Activated CD4-positive, alpha-beta memory T cell treated with anti-CD3 and anti-CD28 coated beads for 36 hours (primary cell): ENCODE measurements at regions not wholly inside any gene's neighbourhood (a gene's known extent, or its start where the extent isn't known, plus 50 kb on each side); places are given as distances from the start of the nearest gene placed in this dataset.

ENCODE experiments used
- CTCF ChIA-PET: fragments of 350-600 bp; sonication (Branson Sonifier 250); formaldehyde crosslinking; loops from one replicate; lab custom pipeline; 2021; ENCODE audit warnings: antibody characterized with exemption, inconsistent platforms; lab: Charles Lee
- POLR2A ChIA-PET: fragments of 350-600 bp; sonication (Branson Sonifier 250); formaldehyde crosslinking; loops from one replicate; lab custom pipeline; 2021; ENCODE audit warnings: antibody characterized with exemption; lab: Charles Lee
- DNase-seq: peaks from one replicate; pipeline ENCODE4 v3.0.0-alpha.2; 2020
- H3K27ac Mint-ChIP-seq: one replicate; pipeline ENCODE4 v1.8.0; 2021; ENCODE audit warnings: mixed read lengths
- H3K27me3 Mint-ChIP-seq: one replicate; pipeline ENCODE4 v1.8.0; 2021; ENCODE audit warnings: mixed read lengths
- H3K36me3 Mint-ChIP-seq: one replicate; pipeline ENCODE4 v1.8.0; 2021; ENCODE audit warnings: mixed read lengths
- H3K4me1 Mint-ChIP-seq: one replicate; pipeline ENCODE4 v1.8.0; 2021; ENCODE audit warnings: low read depth, mixed read lengths
- H3K4me3 Mint-ChIP-seq: one replicate; pipeline ENCODE4 v1.8.0; 2021; ENCODE audit warnings: mild to moderate bottlenecking, mixed read lengths
- H3K9me3 Mint-ChIP-seq: one replicate; pipeline ENCODE4 v1.8.0; 2021; ENCODE audit warnings: mixed read lengths
- intact Hi-C: fragments of 100-400 bp; cut with micrococcal nuclease; formaldehyde crosslinking; loops from one replicate; pipeline ENCODE4 v1.15.1; 2023

- Mint-ChIP-seq H3K4me3 (no peak overlapping the region), H3K27me3 (no peaks in the 10 kb centered on the region), H3K27ac (no peak overlapping the region), H3K9me3 (peaks cover 7% of the 10 kb centered on the region), H3K4me1 (no peaks in the 10 kb centered on the region), H3K36me3 (no peaks in the 10 kb centered on the region)
- ChIA-PET CTCF (no interaction called here), POLR2A (no interaction called here)
- intact Hi-C loops = no loop called here
- DNase-seq = no peak
These were observed 198.9 kb downstream of the LURAP1L start for GRCh38 chr9:12973710-12974109.

DNA sequence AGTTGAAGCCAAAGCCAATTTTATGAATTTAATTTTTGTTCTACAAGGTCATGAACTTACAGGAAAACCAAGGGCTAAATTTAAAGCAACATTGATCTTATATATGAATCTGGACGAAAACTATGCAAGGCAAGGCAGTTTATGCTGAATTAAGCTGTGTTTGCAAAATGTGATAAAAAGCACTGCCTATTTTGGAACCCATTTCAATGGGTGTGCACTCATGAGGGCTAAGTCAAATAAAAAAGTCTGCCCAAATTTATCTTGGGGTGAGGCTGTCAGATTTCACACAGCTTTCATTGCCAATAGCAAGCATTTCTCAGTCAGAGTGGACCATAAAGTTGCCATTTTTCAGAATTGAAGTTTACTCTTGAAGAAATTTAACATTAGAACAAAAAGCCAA, 199.9 kb downstream of the LURAP1L start:
- Mint-ChIP-seq H3K4me3 (no peak overlapping the region), H3K27me3 (no peaks in the 10 kb centered on the region), H3K9me3 (peaks cover 7% of the 10 kb centered on the region), H3K36me3 (no peaks in the 10 kb centered on the region), H3K27ac (no peak overlapping the region), H3K4me1 (no peaks in the 10 kb centered on the region)
- ChIA-PET CTCF (no interaction called here), POLR2A (no interaction called here)
- no peak for DNase-seq
- intact Hi-C loops = no loop called here

- CTCF ChIA-PET = no interaction called here
- no peak overlapping the region for H3K27ac Mint-ChIP-seq
- intact Hi-C loops = no loop called here
These were observed 200.7 kb downstream of the LURAP1L start for GRCh38 chr9:12975496-12975895.

DNA sequence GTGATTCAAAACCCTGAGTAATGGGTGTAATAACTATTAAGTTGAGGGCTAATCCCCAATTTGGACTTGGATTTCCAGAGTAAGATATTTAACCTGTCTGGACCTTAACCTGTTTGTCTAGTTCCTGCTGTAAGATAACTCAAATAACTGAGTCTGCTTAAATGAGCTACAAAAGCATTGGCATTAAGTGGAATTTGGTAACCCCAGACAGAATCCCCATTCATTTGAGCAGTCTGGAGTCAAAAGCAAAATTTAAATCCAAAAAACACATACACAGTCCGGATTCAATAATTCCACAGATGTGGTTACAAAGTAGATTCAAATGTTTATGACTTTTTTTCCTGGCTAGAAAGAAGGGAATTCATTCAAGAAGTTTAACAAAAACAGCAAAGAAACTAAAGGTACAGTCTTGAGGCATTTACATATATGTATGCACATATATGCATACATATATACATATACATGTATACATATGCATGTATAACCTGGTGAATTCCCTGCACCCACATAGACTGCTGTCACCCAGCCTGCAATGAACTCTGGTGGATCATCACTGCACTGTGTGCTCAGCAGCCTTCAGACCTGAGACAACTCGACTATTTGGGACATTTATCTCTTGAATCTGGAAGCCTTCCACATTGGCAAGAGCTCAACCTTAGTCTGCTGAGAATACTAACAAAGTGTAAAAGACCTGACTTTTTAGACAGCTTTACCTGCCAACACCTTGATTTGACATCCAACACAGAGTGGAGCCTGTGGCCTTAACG, 205.4 kb downstream of the LURAP1L start:
- Mint-ChIP-seq H3K4me3 (no peak overlapping the region), H3K27ac (no peak overlapping the region), H3K36me3 (no peaks in the 10 kb centered on the region), H3K27me3 (no peaks in the 10 kb centered on the region), H3K4me1 (no peaks in the 10 kb centered on the region), H3K9me3 (peaks cover 14% of the 10 kb centered on the region)
- POLR2A ChIA-PET = no interaction called here
- intact Hi-C loops = no loop called here
- CTCF ChIA-PET = no interaction called here
- no peak for DNase-seq

More at GRCh38 chr9:12975496-12975895, 200.7 kb downstream of the LURAP1L start:
- DNase-seq = no peak
- POLR2A ChIA-PET = no interaction called here
- Mint-ChIP-seq H3K4me3 (no peak overlapping the region), H3K36me3 (no peaks in the 10 kb centered on the region), H3K27me3 (no peaks in the 10 kb centered on the region), H3K4me1 (no peaks in the 10 kb centered on the region), H3K9me3 (peaks cover 7% of the 10 kb centered on the region)

DNA sequence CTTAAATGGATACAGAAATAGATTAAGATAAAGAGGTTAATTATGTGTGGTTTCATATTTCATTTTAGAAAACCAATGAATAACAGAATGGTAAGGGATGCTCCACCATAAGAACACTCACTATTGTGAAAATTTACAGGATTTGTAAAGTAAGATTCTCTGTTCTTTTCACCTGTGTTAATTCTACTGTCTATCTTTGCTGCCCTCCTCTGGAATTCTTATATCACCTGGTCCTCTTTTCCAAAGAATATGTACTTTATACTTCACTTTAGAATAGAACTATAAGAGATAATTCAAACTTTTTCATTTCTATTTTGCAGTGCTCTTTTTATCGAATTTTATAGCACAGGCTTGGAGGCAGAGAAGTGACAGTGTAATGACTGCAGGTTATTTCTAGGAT, 213.4 kb downstream of the LURAP1L start:
- H3K36me3 Mint-ChIP-seq = no peaks in the 10 kb centered on the region
- DNase-seq = no peak
- intact Hi-C loops = no loop called here
- H3K4me3 Mint-ChIP-seq = no peak overlapping the region
- H3K4me1 Mint-ChIP-seq = no peaks in the 10 kb centered on the region
- peaks cover 21% of the 10 kb centered on the region for H3K9me3 Mint-ChIP-seq
- ChIA-PET CTCF (no interaction called here), POLR2A (no interaction called here)
- H3K27me3 Mint-ChIP-seq = no peaks in the 10 kb centered on the region
- H3K27ac Mint-ChIP-seq = no peak overlapping the region

DNA sequence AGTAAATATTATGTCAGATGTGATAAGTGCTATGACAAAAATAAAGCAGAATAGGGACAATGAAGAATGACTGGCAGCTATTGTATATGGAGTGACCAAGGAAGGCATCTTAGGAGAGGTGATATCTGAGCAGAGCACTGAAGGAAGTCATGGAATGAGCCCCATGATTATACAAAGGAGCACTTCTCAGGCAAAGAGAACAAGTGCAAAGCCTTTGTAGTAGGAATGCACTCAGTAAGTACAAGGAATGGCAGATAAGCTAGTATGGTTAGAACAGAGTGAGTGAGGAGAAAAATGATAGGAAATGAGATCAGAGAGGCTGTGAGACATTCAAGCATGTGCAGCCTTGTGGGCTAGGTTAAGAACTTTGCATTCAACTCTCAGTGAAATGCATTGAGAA, 214.8 kb downstream of the LURAP1L start:
- Mint-ChIP-seq H3K4me1 (no peaks in the 10 kb centered on the region), H3K9me3 (peaks cover 17% of the 10 kb centered on the region), H3K36me3 (no peaks in the 10 kb centered on the region), H3K27me3 (no peaks in the 10 kb centered on the region), H3K27ac (no peak overlapping the region), H3K4me3 (no peak overlapping the region)
- no peak for DNase-seq
- intact Hi-C loops = no loop called here
- POLR2A ChIA-PET = no interaction called here
- CTCF ChIA-PET = no interaction called here

GRCh38 chr9:12993466-12993865, 218.6 kb downstream of the LURAP1L start:
- H3K27ac Mint-ChIP-seq = no peak overlapping the region
- peaks cover 13% of the 10 kb centered on the region for H3K9me3 Mint-ChIP-seq
- H3K36me3 Mint-ChIP-seq = no peaks in the 10 kb centered on the region
- H3K4me1 Mint-ChIP-seq = no peaks in the 10 kb centered on the region
- intact Hi-C loops = no loop called here
- POLR2A ChIA-PET = no interaction called here
- no peaks in the 10 kb centered on the region for H3K27me3 Mint-ChIP-seq
- H3K4me3 Mint-ChIP-seq = no peak overlapping the region
- CTCF ChIA-PET = no interaction called here
- DNase-seq = no peak

DNA sequence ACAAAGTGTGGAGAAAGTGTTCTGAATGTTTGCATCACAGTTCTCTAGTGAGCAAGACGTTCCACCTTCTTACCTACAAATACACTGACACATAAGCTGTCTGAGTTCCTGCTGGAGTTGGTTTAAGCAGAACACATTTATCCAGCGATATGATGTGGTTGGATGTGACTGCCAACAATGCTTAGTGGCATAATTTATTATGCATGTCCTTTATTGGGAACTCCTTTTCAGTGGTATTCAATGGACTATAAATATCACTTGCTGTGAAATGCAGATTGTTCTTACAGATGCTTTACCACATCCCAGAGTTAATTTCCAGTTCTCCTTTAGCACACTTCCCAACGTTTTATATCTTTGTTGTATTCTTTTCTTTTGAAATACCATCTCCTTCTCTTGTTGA, 222.2 kb downstream of the LURAP1L start:
- no peaks in the 10 kb centered on the region for H3K36me3 Mint-ChIP-seq
- H3K27me3 Mint-ChIP-seq = no peaks in the 10 kb centered on the region
- H3K27ac Mint-ChIP-seq = no peak overlapping the region
- CTCF ChIA-PET = no interaction called here
- POLR2A ChIA-PET = no interaction called here
- no peak for DNase-seq
- intact Hi-C loops = no loop called here
- no peak overlapping the region for H3K4me3 Mint-ChIP-seq
- H3K9me3 Mint-ChIP-seq = peaks cover 4% of the 10 kb centered on the region
- H3K4me1 Mint-ChIP-seq = no peaks in the 10 kb centered on the region

DNA sequence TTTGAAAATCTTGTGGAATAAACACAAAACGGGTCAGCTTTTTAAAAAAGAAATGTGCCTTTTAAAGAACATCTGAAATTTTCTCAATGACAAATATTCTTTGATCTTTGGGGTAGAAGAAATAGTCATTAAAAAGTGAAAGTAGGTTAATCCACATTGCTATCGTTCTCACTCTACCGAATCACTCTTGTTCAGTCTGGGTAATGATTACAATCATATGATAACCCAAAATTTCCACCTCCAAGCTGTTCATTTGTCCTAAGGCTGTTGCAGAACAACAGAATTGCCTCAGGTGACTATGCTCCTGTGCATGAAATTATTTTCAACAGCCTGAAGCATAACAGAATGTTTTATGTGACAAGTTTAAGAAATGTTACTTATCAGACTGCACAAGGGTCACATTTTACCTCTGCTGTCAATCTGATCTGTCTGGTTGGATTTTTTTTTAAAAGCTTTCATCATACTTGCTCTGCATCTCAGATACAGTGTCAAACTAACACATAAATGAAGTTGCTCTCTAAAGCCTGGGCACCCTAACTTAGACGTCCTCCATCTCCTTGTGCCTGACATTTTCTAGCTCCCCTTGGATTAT, 227.3 kb downstream of the LURAP1L start:
- H3K36me3 Mint-ChIP-seq = no peaks in the 10 kb centered on the region
- no peak for DNase-seq
- CTCF ChIA-PET = no interaction called here
- H3K27me3 Mint-ChIP-seq = no peaks in the 10 kb centered on the region
- H3K27ac Mint-ChIP-seq = no peak overlapping the region
- intact Hi-C loops = no loop called here
- POLR2A ChIA-PET = no interaction called here
- H3K4me3 Mint-ChIP-seq = no peak overlapping the region
- peaks cover 9% of the 10 kb centered on the region for H3K9me3 Mint-ChIP-seq
- H3K4me1 Mint-ChIP-seq = no peaks in the 10 kb centered on the region

DNA sequence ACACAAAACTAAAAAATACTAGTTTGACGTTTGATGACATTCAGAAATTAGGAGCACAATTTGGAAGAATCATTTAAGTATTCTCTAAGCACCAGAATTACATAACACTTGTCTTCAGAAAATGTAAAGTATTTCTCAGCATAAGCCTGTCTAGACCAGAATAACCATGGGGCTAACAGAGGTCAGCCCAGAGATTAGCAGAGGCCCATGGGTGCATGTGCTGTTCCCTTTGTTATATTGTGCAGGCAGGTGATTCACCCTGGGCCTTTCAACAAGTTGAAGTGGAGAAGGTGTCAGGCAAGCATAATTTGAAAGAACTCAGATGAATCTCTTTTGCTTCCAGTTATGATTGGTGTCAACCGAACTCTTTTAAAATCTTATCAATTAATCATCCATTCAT, 227.9 kb downstream of the LURAP1L start:
- CTCF ChIA-PET = no interaction called here

DNA sequence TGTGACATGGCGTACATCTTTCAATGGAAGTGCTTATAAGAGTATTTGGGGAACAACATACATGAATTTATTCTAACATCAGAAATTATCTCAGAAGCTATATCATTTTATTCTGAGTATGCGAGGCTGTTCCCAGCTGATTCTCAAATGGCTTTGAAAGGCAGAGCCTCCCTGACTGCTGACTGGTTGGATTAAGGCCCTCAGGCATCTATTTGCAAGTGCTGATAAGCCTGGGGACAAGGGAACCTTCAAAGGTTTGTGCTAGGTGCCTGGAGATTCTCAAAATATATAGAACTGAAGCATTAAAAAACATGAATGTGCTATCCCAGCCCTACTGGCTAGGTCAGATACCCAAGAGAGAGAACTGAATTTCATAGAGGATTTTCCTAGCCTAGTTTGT, 235.1 kb downstream of the LURAP1L start:
- Mint-ChIP-seq H3K4me1 (no peaks in the 10 kb centered on the region), H3K9me3 (peaks cover 23% of the 10 kb centered on the region), H3K27ac (no peak overlapping the region), H3K4me3 (no peak overlapping the region), H3K27me3 (no peaks in the 10 kb centered on the region), H3K36me3 (no peaks in the 10 kb centered on the region)
- intact Hi-C loops = no loop called here
- DNase-seq = no peak
- CTCF ChIA-PET = no interaction called here
- POLR2A ChIA-PET = no interaction called here

More for the DNA sequence above, 227.9 kb downstream of the LURAP1L start:
- H3K9me3 Mint-ChIP-seq = peaks cover 9% of the 10 kb centered on the region
- intact Hi-C loops = no loop called here
- H3K27ac Mint-ChIP-seq = no peak overlapping the region
- no peaks in the 10 kb centered on the region for H3K36me3 Mint-ChIP-seq
- POLR2A ChIA-PET = no interaction called here
- H3K27me3 Mint-ChIP-seq = no peaks in the 10 kb centered on the region
- DNase-seq = no peak
- H3K4me3 Mint-ChIP-seq = no peak overlapping the region
- no peaks in the 10 kb centered on the region for H3K4me1 Mint-ChIP-seq

DNA sequence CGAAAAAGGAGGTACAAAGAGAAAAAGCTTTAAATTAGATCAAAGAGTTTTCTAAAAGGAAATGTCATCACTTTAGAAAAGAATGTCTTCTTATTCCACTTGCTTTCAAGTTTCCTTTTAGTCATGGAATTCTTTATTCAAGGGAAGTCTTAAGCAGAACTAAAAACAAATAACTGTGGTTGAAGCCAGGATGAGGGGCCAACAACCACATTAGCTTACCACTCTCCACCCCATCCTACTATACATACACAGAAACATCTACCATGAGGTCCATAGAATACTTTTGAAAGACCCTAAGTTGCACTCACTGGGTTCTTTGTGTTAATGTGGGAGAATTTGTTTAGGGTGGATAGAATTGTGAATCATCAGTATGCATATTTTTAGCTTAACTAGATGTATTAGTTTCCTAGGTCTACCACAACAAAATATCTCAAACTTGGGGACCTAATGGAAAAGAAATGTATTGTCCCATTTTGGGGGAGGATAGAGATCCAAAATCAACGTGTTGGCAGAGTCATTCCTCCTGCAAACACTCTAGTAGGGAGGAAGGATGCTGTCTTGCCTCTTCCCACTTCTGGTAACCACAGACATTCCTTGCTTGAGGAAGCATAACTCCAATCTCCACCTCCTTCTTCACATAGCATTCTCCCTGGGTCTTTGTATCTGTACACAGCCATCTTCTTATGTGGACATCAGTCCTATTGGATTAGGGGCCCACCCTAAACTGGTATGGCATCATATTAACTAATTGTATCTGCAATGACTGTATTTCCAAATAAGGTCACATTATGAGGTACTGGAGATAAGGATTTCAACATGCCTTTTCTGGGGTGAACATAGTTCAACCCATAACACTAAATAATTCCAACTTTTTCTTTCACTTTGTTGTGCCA, 239.4 kb downstream of the LURAP1L start:
- DNase-seq = no peak
- CTCF ChIA-PET = no interaction called here
- POLR2A ChIA-PET = no interaction called here
- Mint-ChIP-seq H3K4me1 (no peaks in the 10 kb centered on the region), H3K27me3 (no peaks in the 10 kb centered on the region), H3K36me3 (no peaks in the 10 kb centered on the region), H3K27ac (no peak overlapping the region), H3K4me3 (no peak overlapping the region), H3K9me3 (peaks cover 17% of the 10 kb centered on the region)
- intact Hi-C loops = no loop called here
